ENCODE measurements at regions not wholly inside any gene's neighbourhood (a gene's known extent, or its start where the extent isn't known, plus 50 kb on each side); places are given as distances from the start of the nearest gene placed in this dataset.

DNA sequence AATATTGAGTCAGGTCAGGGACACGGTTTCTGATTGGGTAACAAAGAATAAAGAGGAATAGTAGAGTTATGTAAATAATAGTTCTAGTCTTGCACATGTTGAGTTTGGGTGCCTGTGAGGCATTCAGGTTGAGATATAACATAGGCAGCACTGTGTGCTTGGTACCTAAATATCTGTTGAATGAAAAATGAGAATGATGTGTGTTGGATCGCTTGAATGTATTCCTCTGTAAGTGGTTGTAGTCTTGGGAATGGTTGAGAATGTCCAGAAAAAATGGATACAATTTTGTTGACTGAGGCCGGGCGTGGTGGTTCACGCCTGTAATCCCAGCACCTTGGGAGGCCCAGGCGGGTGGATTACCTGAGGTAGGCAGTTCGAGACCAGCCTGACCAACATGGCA is 116.3 kb upstream of the HNRNPU start:
- in situ Hi-C loops (cut with MboI; ENCODE audit: low sequenced_read_pairs): no loop called here

DNA sequence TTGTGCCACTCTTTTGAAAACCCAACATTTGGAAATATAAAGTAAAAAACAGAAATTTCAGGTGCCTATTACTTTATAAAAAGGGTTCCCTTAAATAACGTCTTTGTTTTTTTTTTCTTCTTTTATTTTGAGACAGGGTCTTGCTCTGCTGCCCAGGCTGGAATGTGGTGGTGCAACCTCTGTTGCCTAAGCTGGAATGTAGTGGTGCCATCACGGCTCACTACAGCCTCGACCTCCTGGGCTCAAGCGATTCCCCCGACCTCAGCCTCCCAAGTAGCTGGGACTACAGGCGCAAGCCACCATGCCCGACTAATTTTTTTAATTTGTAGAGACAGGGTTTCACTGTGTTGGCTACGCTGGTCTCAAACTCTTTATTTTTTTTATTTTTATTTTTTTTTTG is 110.2 kb upstream of the HNRNPU start:
- in situ Hi-C loops (cut with MboI; ENCODE audit: low sequenced_read_pairs): no loop called here

DNA sequence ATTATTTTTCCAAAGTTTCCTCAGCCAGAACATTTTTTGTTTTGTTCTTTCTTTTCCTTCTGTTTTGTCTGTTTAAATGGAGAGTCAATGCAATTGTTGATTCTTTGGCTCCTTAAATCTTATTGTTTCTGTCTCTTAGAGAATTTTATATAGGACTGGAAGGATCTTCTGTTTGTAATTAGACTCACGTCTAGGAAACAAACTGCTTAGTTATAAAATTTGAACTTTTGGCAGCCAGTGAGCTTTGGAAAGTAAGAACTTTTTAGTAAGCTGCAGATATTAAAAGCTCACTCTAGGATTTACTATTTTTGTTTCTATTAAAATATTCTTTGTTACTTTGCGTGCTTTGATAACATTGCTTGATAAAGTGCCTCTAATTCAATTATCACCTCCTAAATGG is 109.8 kb upstream of the HNRNPU start:
- in situ Hi-C loops (cut with MboI; ENCODE audit: low sequenced_read_pairs): no loop called here

DNA sequence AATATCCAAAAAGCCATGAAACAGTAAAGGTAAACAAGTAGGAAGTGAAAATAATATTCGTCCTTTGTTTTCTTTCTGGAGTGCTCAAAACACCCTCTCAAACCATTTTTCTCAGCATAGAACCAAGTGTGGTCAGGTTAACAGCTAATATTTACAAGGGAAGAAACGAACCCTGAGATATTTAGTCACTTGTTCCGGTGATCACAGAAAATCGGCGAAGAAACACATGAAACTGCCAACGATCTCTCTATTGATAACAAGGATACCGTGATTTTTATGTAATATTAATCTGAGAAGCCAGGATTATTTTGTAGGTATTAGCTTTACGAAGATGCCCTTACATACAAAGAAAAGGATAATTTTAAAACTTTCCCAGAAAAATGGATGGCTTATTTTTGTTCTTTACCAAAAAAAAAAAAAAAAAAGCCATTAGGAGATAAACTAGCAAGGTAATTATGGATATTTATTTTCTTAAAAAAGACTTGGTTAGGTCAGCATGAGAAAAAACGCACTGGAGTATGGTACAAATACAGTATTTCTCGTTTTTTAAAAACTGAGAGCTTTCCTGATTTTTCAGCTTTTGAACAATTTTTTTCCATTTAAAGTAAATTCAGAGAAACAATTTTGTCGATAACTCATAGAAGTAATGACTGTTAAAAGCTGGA is 107.3 kb upstream of the HNRNPU start:
- in situ Hi-C loops (cut with MboI; ENCODE audit: low sequenced_read_pairs): no loop called here

DNA sequence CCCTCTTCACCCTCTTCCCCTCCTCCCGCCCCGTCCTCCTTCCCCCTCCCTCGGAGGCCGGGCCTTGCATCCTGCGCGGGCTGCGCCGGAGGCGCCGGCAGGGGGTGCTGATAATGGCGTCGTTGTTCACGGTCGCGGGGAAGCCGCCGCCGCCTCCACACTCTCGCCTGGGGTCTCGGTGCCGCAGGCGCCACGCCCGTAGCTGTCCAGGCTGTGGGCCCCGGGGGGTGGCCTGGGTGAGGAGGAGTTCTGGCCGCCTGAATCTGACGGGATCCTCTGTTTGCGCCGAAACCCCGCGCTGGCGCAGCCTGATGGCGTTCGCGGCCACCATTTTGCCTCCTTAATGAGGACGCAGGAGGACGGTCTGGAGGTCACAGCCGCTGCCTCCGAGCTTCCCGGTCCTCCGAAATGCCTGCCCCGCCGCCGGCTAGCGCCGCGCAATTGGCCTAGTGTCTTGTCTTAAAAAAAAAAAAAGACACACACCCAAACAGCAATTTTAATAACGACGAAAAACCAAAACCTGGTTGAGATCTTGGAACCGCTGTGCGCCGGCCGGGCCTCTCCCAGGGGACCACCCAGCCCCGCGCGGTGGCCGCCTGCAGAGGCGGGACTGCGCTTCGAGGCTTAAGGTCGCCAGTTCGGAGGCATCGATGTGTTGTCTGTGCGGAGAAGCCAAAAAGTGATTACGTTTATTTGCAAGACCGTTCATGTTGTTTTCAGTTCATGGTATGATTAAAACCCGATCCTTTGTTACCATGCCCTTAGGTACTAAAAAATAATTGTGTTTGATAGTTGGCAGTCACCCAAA is 106.6 kb upstream of the HNRNPU start:
- in situ Hi-C loops (cut with MboI; ENCODE audit: low sequenced_read_pairs): no loop called here

DNA sequence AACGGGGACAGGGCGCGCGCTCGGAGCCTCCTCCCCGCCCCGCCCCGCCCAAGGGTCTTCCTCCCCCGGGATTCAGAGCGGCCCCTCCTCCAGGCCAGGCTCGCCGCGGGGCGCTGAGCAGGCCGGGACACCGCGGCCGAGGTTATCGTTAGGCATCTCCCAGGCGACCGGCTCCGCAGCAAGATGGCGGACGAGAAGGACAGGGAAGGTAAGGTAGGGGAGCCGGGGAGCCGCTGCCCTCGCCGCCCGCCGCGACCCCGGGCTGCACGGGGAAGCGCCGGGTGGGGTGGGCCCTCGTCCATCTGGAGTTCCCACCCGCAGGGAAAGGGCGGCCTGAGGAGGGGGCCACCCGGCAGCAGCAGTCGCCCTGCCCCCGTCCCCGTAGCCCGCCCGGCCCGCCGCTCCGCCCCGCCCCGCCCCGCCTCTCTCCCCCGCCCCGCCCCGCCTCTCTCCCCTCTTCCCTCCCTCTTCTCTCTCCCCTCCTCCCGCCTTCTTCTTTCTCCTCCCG is 105.9 kb upstream of the HNRNPU start:
- in situ Hi-C loops (cut with MboI; ENCODE audit: low sequenced_read_pairs): no loop called here

DNA sequence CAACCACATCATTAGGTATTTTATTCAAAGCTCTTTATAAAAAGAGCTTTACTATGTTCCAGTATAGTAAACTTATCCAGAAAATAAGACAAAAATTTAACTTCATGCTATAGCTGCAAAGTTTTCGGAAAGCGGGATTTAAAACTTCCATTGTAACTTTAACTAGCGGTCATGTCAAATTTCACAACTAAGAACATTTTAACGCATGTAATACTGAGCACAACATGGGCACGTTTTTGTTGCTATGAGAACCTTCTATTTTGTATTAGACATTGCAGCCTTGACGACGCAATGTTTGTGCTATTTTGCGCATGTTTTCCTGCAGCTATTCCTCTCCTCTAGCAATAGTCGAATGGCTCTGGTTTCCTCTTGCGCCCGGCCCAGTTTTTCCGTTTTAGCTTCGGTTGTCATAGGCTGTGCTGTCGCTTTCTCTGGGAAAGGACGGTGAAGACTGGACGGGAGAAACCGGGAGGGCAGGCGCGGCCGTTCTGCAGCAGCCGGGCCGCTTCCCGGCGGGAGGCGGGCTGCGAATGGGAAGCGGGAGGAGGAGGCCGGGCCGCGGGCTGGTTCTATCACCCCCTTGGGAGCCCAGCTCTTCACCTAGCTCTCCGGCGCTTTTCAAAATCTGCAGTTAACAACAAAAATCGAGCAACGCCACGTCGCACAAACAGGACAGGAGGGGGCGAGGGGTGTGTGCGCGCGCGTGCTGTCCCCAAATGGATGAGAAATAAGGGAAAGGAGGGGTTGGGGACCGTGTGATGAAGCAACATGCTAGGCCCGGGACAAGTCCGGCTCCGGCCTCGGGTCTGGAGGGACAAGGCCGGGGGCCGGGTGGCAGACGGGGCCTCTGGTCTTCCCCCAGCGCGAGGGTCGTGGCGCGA is 105.3 kb upstream of the HNRNPU start:
- in situ Hi-C loops (cut with MboI; ENCODE audit: low sequenced_read_pairs): no loop called here

DNA sequence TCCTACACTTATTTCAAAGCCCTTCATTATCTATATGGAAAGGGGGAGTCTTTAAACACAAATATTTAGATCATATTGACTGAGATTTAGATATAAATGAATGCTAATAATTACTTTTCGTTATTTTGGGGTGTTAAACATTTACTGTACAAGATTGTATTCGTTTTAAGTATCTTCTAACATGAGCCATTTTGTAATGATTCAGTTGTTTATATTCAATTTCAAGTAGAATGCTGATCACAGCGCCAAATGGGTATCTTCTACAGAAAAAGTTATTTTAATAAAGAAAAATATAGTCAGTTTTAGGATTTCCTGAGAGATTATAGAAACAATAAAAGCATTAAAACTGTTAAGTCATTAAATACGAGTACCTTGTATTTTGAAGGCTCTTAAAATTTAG is 104.5 kb upstream of the HNRNPU start:
- in situ Hi-C loops (cut with MboI; ENCODE audit: low sequenced_read_pairs): no loop called here

DNA sequence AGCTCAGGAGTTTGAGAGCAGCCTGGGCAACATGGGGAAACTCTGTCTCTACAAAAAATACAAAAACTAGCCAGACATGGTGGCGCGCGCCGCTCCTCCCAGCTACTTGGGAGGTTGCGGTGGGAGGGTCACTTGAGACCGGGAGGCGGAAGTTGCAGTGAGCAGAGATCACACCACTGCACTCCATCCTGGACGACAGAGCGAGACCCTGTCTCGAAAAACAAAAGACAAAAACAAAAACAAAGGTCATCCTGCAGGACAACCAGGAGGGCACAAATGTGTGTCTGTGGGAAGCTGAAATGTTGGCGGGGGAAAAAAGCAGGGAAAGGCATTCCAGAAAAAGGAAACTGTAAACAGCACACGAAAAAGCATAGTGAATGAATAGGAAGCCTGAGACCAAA is 104.1 kb upstream of the HNRNPU start:
- in situ Hi-C loops (cut with MboI; ENCODE audit: low sequenced_read_pairs): no loop called here

DNA sequence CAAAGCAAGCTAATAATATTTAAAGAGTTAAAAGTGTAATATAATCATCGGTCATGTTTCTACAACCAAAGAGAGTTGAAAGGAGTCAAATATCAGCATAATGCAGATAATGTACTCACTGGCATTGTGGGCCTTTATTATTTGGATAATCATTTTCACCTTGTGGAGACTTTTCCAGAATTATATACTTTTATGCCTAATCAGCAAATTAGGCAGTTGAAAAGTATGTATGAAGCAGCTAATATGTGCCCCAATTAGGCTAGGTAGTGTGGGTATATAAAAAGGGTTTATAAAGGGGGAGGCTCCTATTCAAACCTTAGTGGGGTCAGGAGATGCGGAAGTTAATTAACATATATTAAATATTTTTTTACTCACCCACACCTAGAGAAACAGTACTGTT is 102.8 kb upstream of the HNRNPU start:
- in situ Hi-C loops (cut with MboI; ENCODE audit: low sequenced_read_pairs): no loop called here

DNA sequence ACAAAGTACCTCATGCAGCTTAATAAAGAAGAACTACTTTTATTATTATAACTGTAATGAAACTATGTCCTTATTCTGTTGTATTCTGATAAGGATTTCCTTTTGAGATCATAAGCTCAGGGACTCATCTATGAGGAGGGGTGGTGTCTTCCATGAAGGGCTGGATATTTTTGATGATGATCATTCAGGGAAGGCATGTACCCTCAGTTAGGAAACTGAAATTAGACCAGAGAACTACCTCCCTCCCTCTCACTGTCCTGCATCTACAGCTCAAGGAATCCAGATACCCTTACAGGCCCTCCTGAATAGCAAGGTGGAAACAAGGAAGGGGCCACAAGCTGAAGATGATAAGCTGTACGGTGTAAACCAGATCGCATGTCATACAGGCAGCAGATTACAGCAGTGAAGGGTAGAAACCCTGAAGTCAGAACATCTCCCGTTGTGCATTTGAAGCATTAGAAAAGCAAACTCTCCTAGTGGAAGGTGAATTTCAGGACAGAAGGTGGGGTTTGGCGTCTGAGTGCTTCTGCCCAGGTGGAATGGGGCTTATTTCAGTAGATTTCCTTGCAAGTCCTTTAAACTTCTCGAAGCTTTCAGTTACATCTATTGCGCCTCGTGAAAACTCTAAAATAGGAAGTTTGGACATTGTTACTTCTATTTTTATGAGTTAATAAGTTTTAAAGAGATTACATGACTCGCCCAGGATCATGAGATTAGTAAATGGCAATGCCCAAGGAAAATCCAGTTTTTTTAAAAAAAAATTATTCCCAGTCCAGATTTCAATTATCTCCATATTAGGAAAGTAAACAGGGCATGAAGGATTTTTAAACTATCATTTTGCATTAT is 101.1 kb upstream of the HNRNPU start:
- in situ Hi-C loops (cut with MboI; ENCODE audit: low sequenced_read_pairs): no loop called here

DNA sequence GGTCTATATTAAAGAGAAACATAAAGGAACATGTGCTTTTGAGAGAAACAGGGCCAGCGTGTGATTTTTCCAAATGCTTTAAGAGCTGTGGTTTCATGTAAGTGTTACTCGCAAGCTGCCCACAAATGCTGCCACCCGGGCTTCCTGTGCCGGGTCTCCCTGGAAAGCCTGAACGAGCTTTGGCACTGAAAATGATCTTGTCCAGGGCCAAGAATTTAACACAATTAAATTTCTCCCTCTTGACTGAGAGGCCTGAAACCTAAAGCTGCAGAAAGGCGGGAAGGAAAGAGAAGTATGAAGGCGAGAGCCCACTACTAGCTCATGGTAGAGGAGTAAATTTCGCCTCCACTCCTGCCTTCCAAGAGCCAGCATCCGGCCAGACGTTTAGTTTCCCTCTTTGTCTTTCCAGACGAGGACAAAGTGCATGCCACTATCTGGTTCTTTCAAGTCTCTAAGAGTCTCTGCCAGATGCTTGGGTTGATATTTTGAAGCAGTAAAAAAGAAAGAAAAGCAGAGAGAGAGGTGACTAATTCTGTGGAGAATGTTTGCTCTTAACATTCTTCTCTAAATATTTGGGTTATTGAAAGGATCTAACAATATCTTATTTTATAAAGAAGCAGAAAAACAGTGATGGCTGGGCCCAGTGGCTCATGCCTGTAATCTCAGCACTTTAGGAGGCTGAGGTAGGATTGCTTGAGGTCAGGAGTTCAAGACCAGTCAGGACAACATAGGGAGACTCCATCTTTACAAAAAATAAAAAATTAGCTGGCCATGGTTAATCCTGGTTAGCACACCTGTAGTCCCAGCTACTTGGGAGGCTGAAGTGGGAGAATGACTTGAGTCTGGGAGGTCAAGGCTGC is 100.0 kb upstream of the HNRNPU start:
- in situ Hi-C loops (cut with MboI; ENCODE audit: low sequenced_read_pairs): no loop called here

DNA sequence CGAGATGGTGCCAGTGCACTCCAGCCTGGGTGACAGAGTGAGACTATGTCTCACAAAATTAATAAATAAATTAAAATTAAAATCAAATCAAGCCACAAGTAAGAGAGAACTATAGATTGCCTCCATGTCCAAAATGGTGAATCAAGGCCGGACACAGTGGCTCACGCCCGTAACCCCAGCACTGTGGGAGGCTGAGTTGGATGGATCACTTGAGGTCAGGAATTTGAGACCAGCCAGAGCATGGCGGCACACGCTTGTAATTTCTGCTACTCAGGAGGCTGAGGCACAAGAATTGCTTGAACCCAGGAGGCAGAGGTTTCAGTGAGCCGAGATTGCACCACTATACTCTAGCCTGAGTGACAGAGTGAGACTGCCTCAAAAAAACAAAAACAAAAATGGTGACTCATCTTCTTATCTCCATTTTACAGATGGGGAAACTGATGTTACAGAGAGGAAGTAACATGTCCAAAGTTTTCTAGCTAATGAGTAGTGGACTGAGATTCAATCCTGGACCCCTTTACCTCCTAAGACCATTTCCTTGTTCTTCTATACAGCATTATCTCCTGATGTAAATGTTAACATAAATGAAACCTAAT is 99.0 kb upstream of the HNRNPU start:
- in situ Hi-C loops (cut with MboI; ENCODE audit: low sequenced_read_pairs): no loop called here

DNA sequence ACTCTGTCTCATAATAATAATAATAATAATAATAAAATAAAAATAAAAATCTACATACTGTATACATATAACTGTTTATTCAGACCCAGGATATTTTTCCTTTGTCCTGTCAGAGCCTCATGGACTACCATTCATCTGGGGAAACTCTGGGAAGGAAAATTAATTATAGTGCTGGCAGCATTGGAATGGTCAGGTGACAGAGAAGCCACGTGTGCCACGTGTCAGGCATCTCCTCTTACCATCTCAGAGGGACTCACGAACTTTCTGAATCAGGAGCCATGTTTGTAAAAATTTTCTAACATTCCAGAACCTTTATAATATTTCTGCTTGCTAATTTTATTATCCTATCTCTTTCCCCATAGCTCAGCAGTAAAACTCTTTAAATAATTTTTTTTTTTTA is 97.8 kb upstream of the HNRNPU start:
- in situ Hi-C loops (cut with MboI; ENCODE audit: low sequenced_read_pairs): no loop called here

DNA sequence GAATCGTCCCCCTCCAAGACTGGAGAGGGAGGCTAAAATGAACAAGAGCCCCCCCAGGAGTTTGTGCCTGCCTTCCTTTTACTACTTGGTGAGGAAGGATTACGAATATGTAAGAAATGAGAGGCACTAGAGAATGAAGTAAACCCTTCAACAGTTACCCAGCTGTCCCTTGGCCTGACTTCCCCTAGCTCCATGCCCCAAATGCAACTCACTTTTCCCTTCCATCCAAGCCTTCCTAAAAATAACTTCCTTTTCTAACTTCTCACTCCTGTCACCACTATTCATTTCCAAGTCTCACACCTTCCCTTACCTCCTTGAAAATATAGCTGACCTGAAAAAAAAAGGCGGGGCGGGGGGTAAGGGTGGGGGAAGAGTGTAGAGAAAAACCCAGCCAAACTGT is 96.6 kb upstream of the HNRNPU start:
- in situ Hi-C loops (cut with MboI; ENCODE audit: low sequenced_read_pairs): no loop called here

DNA sequence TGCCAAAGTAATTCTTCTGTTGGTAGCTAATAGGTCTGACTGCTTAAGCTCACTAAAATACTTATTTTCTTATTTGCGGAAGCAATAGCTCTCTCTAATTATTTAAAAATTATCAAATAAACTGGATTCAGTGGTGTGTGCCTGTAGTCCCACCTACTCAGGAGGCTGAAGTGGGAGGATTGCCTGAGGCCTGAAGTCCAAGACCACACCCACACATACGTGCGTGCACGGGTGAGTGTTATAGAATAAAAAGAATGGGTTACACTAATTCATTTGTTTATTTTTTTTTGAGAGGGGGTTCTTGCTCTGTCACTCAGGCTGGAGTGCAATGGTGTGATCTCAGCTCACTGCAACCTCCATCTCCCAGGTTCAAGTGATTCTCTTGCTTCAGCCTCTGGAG is 94.2 kb upstream of the HNRNPU start:
- in situ Hi-C loops (cut with MboI; ENCODE audit: low sequenced_read_pairs): no loop called here

DNA sequence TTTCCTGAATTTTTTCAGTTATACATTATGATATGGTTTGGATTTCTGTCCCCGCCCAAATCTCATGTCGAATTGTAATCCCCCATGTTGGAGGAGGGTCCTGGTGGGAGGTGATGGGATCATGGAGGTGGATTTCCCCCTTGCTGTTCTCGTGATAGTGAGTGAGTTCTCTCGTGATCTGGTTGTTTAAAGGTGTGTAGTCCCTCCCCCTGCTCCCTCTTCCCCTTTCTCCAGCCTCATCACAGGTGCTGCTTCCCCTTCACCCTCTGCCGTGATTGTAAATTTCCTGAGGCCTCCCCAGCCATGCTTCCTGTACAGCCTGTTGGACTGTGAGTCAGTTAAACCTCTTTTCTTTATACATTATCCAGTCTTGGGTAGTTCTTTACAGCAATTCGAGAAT is 93.2 kb upstream of the HNRNPU start:
- in situ Hi-C loops (cut with MboI; ENCODE audit: low sequenced_read_pairs): no loop called here

DNA sequence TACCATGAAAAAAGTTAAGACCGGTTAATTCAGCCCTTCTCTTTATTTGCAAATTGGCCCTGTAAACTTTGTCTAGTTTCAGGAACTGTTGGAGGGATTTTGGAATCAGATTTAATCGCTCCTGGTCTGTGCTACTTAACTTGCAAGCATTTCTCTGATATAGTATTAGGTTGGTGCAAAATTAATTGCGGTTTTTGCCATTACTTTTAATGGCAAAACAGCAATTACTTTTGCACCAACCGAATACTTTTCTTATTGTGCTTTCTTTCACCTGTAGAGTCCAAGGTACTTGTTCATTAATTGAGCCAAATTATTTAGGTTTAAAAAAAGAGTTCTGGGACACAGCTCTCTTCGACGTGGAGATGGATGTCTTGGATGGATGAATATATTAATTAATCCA is 92.8 kb upstream of the HNRNPU start:
- in situ Hi-C loops (cut with MboI; ENCODE audit: low sequenced_read_pairs): no loop called here

DNA sequence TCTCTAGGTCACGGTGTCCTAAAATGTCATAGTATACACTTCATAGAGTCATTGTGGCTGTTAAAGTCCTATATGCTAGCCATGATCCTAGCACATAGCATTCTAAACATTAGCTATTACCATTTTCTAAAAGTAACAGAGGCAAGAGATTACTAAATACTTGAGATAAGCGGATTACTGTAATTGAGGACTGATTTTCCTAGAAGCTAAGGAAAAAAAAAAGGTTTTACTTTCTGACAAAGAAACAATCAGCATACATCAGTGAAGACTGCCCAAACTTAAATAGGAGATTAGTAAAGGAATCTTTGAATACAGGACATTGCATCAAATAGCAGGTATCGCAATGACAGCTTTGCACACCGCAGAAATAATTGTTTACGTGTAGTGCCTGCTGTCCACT is 91.3 kb upstream of the HNRNPU start:
- in situ Hi-C loops (cut with MboI; ENCODE audit: low sequenced_read_pairs): no loop called here

Measured in HL-60/S4 treated with phorbol 12-myristate 13-acetate at 8.2 ng/mL for 4 days and 3 days (cell line).